ENCODE measurements at regions not wholly inside any gene's neighbourhood (a gene's known extent, or its start where the extent isn't known, plus 50 kb on each side); places are given as distances from the start of the nearest gene placed in this dataset.

GRCh38 chr7:115124409-115124939 is 202.6 kb downstream of the MDFIC start:
- no peak for DNase-seq

GRCh38 chr7:115123441-115123840 is 201.5 kb downstream of the MDFIC start:
- no peak for DNase-seq

GRCh38 chr7:115122388-115122787 is 200.5 kb downstream of the MDFIC start:
- DNase-seq = no peak

GRCh38 chr7:115117748-115118147 is 195.9 kb downstream of the MDFIC start:
- DNase-seq = peak; percentile 23

- peak; percentile 25 for DNase-seq
These were observed 195.2 kb downstream of the MDFIC start for GRCh38 chr7:115116773-115117715.

- DNase-seq = no peak
These were observed 191.9 kb downstream of the MDFIC start for GRCh38 chr7:115113776-115114175.

- DNase-seq = no peak
These were observed 191.2 kb downstream of the MDFIC start for GRCh38 chr7:115113131-115113530.

GRCh38 chr7:115110523-115110922 is 188.6 kb downstream of the MDFIC start:
- no peak for DNase-seq

GRCh38 chr7:115106316-115106715 is 184.4 kb downstream of the MDFIC start:
- no peak for DNase-seq

- no peak for DNase-seq
These were observed 180.8 kb downstream of the MDFIC start for GRCh38 chr7:115102738-115103137.

GRCh38 chr7:115101199-115101598 is 179.3 kb downstream of the MDFIC start:
- no peak for DNase-seq

- DNase-seq = no peak
These were observed 178.0 kb downstream of the MDFIC start for GRCh38 chr7:115099906-115100305.

- no peak for DNase-seq
These were observed 175.3 kb downstream of the MDFIC start for GRCh38 chr7:115097175-115097671.

- DNase-seq = no peak
These were observed 174.4 kb downstream of the MDFIC start for GRCh38 chr7:115096262-115096661.

- DNase-seq = no peak
These were observed 172.3 kb downstream of the MDFIC start for GRCh38 chr7:115094163-115094562.

GRCh38 chr7:115088893-115089292 is 167.0 kb downstream of the MDFIC start:
- no peak for DNase-seq

- no peak for DNase-seq
These were observed 165.5 kb downstream of the MDFIC start for GRCh38 chr7:115087437-115087836.

GRCh38 chr7:115086146-115086841 is 164.4 kb downstream of the MDFIC start:
- no peak for DNase-seq

GRCh38 chr7:115085421-115085820 is 163.5 kb downstream of the MDFIC start:
- DNase-seq = no peak

- DNase-seq = no peak
These were observed 162.0 kb downstream of the MDFIC start for GRCh38 chr7:115083935-115084334.

- DNase-seq = no peak
These were observed 159.9 kb downstream of the MDFIC start for GRCh38 chr7:115081772-115082171.

- DNase-seq = no peak
These were observed 157.0 kb downstream of the MDFIC start for GRCh38 chr7:115078851-115079250.

- no peak for DNase-seq
These were observed 156.5 kb downstream of the MDFIC start for GRCh38 chr7:115078386-115078785.

Data from right kidney (tissue), 1 donor.